Lower leg skin (tissue), 4 donors: ENCODE measurements at regions not wholly inside any gene's neighbourhood (a gene's known extent, or its start where the extent isn't known, plus 50 kb on each side); places are given as distances from the start of the nearest gene placed in this dataset.
A peak's percentile ranks its signal among the peaks of the same experiment; 100 is the strongest.

Experiments
- DNase-seq, 2 donors: peaks; one replicate each; pipeline ENCODE4 v3.0.0-alpha.2; 2019; ENCODE audit warnings: low spot score in 2 of 2
- H3K4me3 ChIP-seq: fragments of 200-600 bp; sonication (generic); 2 replicates; pipeline ENCODE4 v1.5.1; 2017; ENCODE audit warnings: mild to moderate bottlenecking, low read depth; ENCODE audit not compliant: poor library complexity, severe bottlenecking
- CTCF ChIP-seq, 3 donors: fragments of 450-650 bp; IDR thresholded peaks; one replicate each; pipeline ENCODE4 v1.5.1; 2016; ENCODE audit warnings: antibody characterized with exemption in 3 of 3, mild to moderate bottlenecking in 3 of 3, moderate library complexity in 2 of 3
- POLR2A ChIP-seq, 2 donors: fragments of 450-650 bp; IDR thresholded peaks; one replicate each; pipeline ENCODE4 v1.6.1; 2016 to 2017; ENCODE audit warnings: antibody characterized with exemption in 2 of 2, mild to moderate bottlenecking in 1 of 2, moderate library complexity in 1 of 2
- WGBS, 2 donors: methylation state at CpG; one replicate each; pipeline ENCODE4 v1.1.5; 2018; 5-methylcytosine and 5-hydroxymethylcytosine counted together
- intact Hi-C: fragments of 100-400 bp; cut with DNase I; formaldehyde crosslinking; loops from one replicate; pipeline ENCODE4 v1.15.0; 2023; ENCODE audit warnings: low total_unique reads

GRCh38 chr6:1479095-1479494, 89.7 kb downstream of the FOXF2 start:
- TF ChIP-seq POLR2A (IDR thresholded peaks at IDR 0.05) (no peak), CTCF (IDR thresholded peaks at IDR 0.05) (no peak)
- H3K4me3 ChIP-seq = no peak overlapping the region
- intact Hi-C loops = no loop called here
- DNase-seq = no peak
- 39 to 53% methylated on average over 2 of the region's 2 CpGs for whole genome bisulfite sequencing, 2 donors

- WGBS, 2 donors = 87 to 90% methylated on average over 3 of the region's 3 CpGs
- DNase-seq = no peak
- intact Hi-C loops = loop anchor here (5.0 kb wide), 1 partner anchor 63 kb away; no protein-coding TSS in a partner anchor
- no peak for TF ChIP-seq CTCF (IDR thresholded peaks at IDR 0.05)
- TF ChIP-seq POLR2A (IDR thresholded peaks at IDR 0.05) = no peak
- H3K4me3 ChIP-seq = no peak overlapping the region
Measured at GRCh38 chr6:1479601-1480221, 90.3 kb downstream of the FOXF2 start.

- intact Hi-C loops = loop anchor here (5.0 kb wide), 1 partner anchor 61 kb away; no protein-coding TSS in a partner anchor
- WGBS, 2 donors = 81% methylated on average over 1 of the region's 1 CpG
- DNase-seq = no peak
- no peak for TF ChIP-seq CTCF (IDR thresholded peaks at IDR 0.05)
- no peak for TF ChIP-seq POLR2A (IDR thresholded peaks at IDR 0.05)
- no peak overlapping the region for H3K4me3 ChIP-seq
Measured at GRCh38 chr6:1481286-1481685, 91.9 kb downstream of the FOXF2 start.

GRCh38 chr6:1482381-1483166, 93.2 kb downstream of the FOXF2 start:
- no peak for DNase-seq
- TF ChIP-seq POLR2A (IDR thresholded peaks at IDR 0.05) (no peak), CTCF (IDR thresholded peaks at IDR 0.05) (no peak)
- no peak overlapping the region for H3K4me3 ChIP-seq
- intact Hi-C loops = loop anchor here (5.0 kb wide), 1 partner anchor 60 kb away; no protein-coding TSS in a partner anchor
- WGBS, 2 donors = 88 to 91% methylated on average over 9 of the region's 9 CpGs

GRCh38 chr6:1485678-1486077, 96.3 kb downstream of the FOXF2 start:
- no peak for TF ChIP-seq CTCF (IDR thresholded peaks at IDR 0.05)
- no peak for TF ChIP-seq POLR2A (IDR thresholded peaks at IDR 0.05)
- DNase-seq = peak; percentile 29 to 77
- intact Hi-C loops = no loop called here
- 49 to 50% methylated on average over 5 of the region's 5 CpGs for WGBS, 2 donors
- H3K4me3 ChIP-seq = no peak overlapping the region
